Amygdala (tissue), 56 donors: ENCODE measurements at regions not wholly inside any gene's neighbourhood (a gene's known extent, or its start where the extent isn't known, plus 50 kb on each side); places are given as distances from the start of the nearest gene placed in this dataset.

Experiments used
- DNase-seq, 56 donors: peaks; one replicate each; lab custom pipeline; 2025; lab: John Stamatoyannopoulos, UW

DNA sequence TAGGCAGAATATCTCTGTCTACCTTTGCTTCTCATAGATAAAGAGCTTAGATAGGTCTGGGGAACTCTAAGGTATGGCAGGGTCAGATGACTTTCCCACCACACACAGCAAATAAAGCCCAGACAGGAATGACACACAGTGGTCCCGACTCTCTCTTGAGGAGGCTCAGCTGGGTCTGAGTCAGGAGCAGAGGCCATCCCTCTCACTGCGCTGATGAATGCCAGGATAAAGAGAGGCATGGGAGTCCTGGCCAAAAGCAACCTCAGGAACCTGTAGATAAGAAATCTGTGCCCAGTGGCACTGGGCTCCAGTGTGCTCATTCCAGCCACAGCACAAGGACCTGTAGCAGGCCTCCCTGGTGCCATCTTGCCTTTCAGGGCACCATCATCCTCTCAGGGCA is 129.4 kb upstream of the PARP11 start:
- DNase-seq = no peak

DNA sequence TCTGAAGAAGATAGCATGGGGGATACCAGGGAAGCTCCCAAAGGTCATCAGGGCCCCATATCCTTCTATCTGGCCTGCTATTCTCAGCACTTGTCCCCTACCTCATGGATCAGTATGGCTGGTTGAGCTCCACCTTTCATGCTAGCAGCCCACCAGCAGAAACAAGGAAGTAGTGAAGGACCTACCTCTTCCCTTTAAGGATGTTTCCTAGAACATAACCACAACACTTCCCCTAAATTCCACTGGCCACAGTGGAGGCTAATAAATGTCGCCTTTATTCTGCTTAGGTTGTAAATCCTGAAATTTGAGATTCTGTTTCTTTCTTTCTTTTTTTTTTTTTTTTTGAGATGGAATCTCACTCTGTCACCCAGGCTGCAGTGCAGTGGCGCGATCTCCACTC is 128.6 kb upstream of the PARP11 start:
- no peak for DNase-seq

DNA sequence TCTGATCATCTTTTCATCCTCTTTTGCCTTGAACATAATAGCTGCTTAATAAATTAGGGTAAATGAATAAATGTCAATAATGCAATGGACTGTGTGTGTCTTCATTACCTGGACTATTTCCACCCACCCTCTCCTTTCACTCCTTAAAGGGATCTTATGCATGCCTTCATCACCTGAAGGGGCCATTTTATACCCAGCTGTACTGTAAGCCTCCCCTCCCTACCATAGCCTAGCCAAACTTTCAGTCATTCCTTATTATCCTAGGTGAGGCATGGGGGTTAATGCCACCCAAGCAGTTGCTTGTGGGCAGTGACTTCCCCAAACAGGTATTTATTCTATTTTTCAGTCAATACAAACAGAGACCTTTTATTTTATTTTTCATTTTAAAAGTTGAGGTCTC is 127.8 kb upstream of the PARP11 start:
- DNase-seq = no peak

DNA sequence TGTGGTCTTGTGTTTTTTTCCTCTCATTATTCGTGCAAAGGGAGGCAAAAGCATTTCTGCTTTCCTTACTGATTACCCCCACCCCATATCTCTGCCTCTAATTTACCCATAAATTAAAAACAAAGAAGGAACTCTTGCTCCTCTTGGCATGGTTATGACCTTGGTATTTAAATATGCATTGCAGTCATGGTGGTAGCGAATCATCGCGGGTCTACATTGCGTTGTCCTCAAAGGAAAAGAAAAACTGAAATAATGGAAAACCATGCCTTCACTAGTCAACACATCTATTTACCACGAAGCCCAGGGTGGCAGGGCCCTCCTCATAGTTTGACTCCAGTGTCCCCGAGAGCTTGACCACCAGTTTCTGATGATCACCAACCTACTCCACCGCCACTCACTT is 126.7 kb upstream of the PARP11 start:
- DNase-seq = no peak

DNA sequence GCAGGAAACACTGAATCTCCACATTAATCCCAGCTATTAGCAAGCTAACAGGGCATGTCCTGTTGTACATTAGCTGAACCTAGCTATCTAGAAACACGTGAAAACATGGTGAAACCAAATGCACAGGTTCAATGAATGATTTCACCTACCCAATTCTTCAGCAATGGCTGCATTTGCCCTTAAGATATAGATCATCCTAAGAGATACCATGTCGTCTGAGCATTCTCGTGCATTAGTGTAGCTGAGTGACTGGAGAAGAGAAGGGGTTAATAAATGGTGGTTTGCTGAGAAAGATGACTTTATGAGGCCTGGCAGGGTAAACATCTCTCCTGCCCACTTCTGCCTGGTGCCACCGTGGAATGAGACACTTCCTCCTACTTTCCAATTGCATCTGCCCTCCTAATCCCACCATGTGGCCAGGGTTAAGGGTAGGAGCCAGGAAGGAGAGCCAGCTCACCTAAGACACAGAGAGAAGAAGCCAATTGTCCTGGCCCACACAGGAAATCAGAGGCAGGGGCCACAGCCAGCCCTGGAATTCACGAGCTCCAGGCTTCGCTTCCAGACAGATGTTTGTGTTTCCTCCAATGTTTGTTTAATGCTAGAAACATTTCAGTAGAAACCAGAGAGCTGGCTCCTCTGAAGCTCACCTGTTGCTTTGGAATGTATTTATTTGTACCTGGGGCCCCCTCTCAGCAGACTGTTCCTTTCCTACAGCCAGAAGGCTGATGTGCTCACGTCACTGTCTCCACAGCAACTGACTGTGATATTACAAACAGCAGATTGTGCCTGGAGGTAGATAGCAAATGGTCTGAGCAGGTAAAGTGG is 126.0 kb upstream of the PARP11 start:
- DNase-seq = no peak

- no peak for DNase-seq
These were observed 125.2 kb upstream of the PARP11 start for GRCh38 chr12:3998397-3998796.

GRCh38 chr12:3996322-3996721 is 123.1 kb upstream of the PARP11 start:
- no peak for DNase-seq

DNA sequence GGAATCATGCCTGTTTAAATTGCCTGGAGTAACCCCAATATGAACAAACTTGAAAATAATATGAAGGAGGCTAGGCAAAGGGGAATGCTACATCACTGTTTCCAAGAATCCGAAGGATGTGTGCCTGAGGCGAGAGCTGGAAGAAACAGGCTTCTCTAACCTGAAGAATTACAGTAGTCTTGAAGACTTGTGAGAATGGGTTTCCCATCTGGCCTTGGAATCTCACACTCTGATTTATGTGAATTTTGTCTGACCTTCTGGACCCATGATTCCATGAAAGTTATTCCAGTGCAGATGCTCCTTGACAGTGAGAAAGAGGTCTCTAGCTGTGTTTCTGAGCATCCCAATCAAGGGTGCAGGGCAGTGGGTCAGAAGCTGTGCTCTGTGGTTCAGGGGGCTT is 122.1 kb upstream of the PARP11 start:
- no peak for DNase-seq

GRCh38 chr12:3994500-3994899 is 121.3 kb upstream of the PARP11 start:
- no peak for DNase-seq

DNA sequence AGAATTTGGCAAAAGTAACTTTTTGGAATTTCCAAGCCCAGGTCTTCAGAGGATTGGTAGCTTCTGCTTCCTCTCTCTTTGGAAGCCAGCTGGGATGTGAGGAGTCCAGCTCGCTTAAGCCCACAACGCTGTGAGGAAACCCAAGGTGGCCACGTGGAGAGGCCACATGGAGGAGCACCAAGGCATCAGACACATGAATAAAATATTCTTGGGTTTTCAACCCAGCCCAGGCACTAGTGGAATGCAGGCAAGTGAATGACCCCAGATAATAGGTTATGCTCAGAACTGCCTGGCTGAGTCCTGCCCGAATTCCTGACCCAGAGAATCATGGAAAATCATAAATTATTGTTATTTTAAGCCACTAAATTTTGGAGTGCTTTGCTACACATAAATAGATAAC is 119.7 kb upstream of the PARP11 start:
- DNase-seq = no peak

DNA sequence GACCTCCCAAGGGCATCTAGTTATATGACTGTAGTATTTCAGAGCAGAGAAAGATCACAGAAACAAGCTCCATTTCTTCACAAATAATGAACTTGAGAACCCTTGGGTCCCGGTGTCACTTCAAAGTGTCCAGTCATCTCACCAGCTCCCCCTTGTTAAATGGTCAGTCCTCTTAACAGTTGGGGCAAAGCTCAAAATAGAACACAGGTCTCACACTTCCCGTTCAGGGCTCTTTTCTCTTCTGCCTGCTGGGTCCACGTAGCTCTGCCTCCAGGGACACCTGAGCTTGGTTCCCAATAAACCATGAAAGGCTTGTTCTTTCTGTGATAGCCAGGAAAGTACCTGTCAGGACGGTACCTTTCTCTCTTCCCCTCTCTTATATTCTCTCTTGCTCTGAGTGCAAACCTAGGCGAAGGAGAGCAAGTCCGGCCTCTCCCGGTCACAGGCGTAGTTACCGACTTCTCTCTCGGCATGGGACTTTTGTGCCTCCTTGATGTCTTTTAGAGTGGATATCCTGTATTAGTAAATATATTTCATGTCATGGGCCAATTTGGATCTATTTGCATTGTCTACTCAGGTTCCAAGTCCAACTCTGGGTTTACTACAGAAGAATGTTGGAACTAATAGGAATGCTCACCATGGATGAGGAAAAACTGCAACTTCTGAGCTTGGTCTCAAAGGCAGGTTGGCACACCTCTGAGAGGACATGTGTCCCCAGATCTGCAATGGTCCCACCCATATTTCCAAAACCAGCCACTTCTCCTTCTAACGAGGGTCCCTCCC is 118.8 kb upstream of the PARP11 start:
- DNase-seq = no peak

GRCh38 chr12:3990501-3991280 is 117.5 kb upstream of the PARP11 start:
- peak in 1 of 56 donors; percentile 40 for DNase-seq

DNA sequence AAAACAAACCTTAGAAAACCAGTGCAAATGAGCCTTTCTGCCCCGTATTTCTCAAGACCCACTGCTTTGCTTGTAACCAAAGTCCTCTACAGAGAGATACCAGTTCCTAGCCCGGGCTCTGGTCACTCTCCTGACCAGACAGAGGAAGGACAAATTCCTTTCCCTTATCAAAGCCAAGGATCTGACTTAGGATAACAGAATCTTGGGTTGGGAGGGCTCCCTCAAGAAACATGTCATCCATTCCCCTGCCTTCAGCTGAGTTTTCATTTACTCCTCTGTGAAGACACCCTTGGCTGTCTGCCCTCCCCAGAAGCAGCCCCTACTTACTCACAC is 116.0 kb upstream of the PARP11 start:
- DNase-seq = no peak

- no peak for DNase-seq
These were observed 115.5 kb upstream of the PARP11 start for GRCh38 chr12:3988519-3989217.

DNA sequence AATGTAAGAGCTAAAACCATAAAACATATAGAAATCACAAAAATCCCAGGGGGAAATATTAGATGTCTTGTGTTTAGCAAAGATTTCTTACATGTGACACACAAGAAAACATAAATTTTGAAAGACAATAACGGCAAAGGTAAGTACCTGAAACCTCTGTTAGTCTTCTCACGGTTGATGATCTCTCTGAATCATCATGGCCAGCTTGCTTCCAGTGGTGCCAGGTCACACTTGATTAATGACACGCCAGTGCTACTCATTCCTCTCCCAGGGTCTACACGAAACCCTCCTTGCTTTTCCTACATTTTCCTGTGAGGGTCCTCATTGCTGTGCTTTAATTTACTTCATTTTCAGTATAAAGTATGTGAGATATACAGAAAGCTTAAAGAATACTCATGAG is 114.4 kb upstream of the PARP11 start:
- DNase-seq = no peak

- DNase-seq = no peak
These were observed 107.5 kb upstream of the PARP11 start for GRCh38 chr12:3980504-3981272.

- DNase-seq = no peak
These were observed 104.4 kb upstream of the PARP11 start for GRCh38 chr12:3977621-3978020.

DNA sequence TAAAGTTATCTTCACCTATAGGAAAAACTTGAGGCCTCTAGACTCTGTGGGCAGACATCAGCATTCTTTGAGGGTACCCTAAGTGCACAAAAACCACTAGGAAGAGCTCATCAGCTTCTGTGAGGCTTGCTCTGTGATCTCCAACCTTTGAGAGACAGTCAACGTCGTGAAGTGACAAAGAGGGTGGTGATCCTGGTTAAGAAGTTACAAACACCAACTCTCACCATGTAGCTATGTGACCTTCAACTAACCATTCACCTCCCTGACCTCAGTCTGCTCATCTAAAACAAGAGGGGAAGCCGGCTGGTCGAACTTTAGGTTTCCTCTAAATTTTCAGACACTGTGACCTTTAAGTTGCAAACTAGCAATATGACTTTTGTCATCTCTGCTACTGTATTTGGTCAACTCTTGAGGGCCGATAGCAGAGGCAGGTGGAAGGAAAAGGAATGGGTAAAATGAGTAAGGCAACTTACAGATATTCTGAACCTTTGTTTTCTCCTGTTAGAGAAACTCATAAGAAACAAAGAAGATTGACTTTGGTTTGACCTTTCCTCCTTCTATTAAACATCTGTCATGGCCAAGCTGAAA is 103.2 kb upstream of the PARP11 start:
- DNase-seq = no peak

DNA sequence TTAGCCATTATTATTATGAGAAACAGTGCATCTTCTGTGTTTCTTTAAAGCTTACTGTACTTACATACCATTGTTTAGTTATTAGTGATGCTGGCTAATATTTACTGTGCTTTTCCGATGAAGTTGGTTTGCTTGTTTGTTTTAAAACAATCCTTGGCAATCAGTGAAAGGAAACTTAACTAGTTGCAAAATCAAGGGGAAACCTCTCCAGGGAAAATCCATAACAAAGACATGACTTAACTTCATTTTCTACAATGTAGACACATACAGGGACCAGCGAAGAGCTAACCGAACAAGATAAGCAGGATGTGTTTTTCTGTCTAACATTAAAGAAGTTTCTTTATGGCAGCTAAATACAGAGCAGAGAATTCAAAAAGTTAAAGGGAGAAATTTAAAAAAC is 102.5 kb upstream of the PARP11 start:
- no peak for DNase-seq

DNA sequence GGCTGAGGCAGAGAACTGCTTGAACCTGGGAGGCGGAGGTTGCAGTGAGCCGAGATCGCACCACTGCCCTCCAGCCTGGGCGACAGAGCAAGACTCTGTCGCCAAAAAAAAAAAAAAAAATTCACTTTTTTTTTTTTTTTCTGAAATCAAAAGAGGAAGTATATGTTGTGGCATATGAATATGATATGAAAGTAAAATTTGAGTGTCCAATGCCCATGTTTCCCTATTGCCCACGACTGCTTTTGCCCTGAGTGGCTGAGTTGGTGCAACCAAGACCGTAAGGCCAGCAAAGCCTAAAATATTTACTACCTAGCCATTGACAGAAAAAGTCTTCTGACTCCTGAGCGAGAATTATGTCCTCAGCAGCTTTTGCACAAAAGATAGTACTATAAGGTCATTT is 101.7 kb upstream of the PARP11 start:
- no peak for DNase-seq
